SK-N-SH treated with all-trans-retinoic acid at 6 μM for 48 hours (cell line): ENCODE measurements at regions not wholly inside any gene's neighbourhood (a gene's known extent, or its start where the extent isn't known, plus 50 kb on each side); places are given as distances from the start of the nearest gene placed in this dataset.

Source experiments
- ATAC-seq: fragments of 200-7000 bp; cut with Tn5 transposase; 3 replicates; pipeline ENCODE4 v1.9.1; 2020; ENCODE audit warnings: mild to moderate bottlenecking, moderate library complexity
- ARNTL ChIP-seq: fragments of 450-650 bp; formaldehyde crosslinking; IDR thresholded peaks from 2 replicates; pipeline ENCODE4 v1.5.0; 2020; ENCODE audit warnings: low read depth, mild to moderate bottlenecking, moderate library complexity, borderline replicate concordance
- BACH2 ChIP-seq: fragments of 250-450 bp; sonication (Bioruptor Pico); IDR thresholded peaks from 2 replicates; pipeline ENCODE4 v1.9.0; 2021; ENCODE audit warnings: mild to moderate bottlenecking, borderline replicate concordance
- CSDC2 ChIP-seq: fragments of 250-450 bp; sonication (Bioruptor Pico); IDR thresholded peaks from 2 replicates; pipeline ENCODE4 v1.5.0; 2020; ENCODE audit warnings: mild to moderate bottlenecking, moderate library complexity
- ESRRG ChIP-seq: fragments of 250-450 bp; sonication (Bioruptor Pico); IDR thresholded peaks from 2 replicates; pipeline ENCODE4 v1.6.1; 2021; ENCODE audit warnings: mild to moderate bottlenecking
- ISL1 ChIP-seq: fragments of 250-450 bp; sonication (Bioruptor Pico); IDR thresholded peaks from 2 replicates; pipeline ENCODE4 v2.1.2; 2022; ENCODE audit warnings: mild to moderate bottlenecking, moderate library complexity
- OSR1 ChIP-seq: fragments of 250-450 bp; sonication (Bioruptor Pico); IDR thresholded peaks from 2 replicates; pipeline ENCODE4 v1.8.0; 2022; ENCODE audit warnings: moderate library complexity, mild to moderate bottlenecking, inconsistent platforms
- PPARA ChIP-seq: fragments of 250-450 bp; sonication (Bioruptor Pico); IDR thresholded peaks from 2 replicates; pipeline ENCODE4 v1.5.0; 2020; ENCODE audit warnings: mild to moderate bottlenecking, borderline replicate concordance
- RARB ChIP-seq: fragments of 250-450 bp; sonication (Bioruptor Pico); IDR thresholded peaks from 2 replicates; pipeline ENCODE4 v1.8.0; 2021; ENCODE audit warnings: mild to moderate bottlenecking, moderate library complexity
- SNAI2 ChIP-seq: fragments of 250-450 bp; sonication (Bioruptor Pico); IDR thresholded peaks from 2 replicates; pipeline ENCODE4 v1.5.0; 2020; ENCODE audit warnings: mild to moderate bottlenecking, moderate library complexity
- TCF4 ChIP-seq: fragments of 250-450 bp; sonication (Bioruptor Pico); IDR thresholded peaks from 2 replicates; pipeline ENCODE4 v1.8.0; 2021; ENCODE audit warnings: mild to moderate bottlenecking, moderate library complexity, borderline replicate concordance
- TOX ChIP-seq: fragments of 250-450 bp; sonication (Bioruptor Pico); IDR thresholded peaks from 2 replicates; pipeline ENCODE4 v1.8.0; 2021; ENCODE audit warnings: mild to moderate bottlenecking, moderate library complexity, borderline replicate concordance
- ZFP3 ChIP-seq: fragments of 250-450 bp; sonication (Bioruptor Pico); IDR thresholded peaks from 2 replicates; pipeline ENCODE4 v1.5.0; 2020; ENCODE audit warnings: mild to moderate bottlenecking, moderate library complexity
- ZFP30 ChIP-seq: fragments of 450-650 bp; formaldehyde crosslinking; IDR thresholded peaks from 2 replicates; pipeline ENCODE4 v1.5.0; 2022; ENCODE audit warnings: mild to moderate bottlenecking, moderate library complexity
- ZNF565 ChIP-seq: fragments of 450-650 bp; formaldehyde crosslinking; conservative IDR thresholded peaks from 2 replicates; pipeline ENCODE4 v1.5.0; 2020; ENCODE audit warnings: low read depth, mild to moderate bottlenecking, moderate library complexity
- ZNF70 ChIP-seq: fragments of 450-650 bp; formaldehyde crosslinking; IDR thresholded peaks from 2 replicates; pipeline ENCODE4 v1.5.0; 2020; ENCODE audit warnings: mild to moderate bottlenecking, moderate library complexity
- ZNF8 ChIP-seq: fragments of 450-650 bp; formaldehyde crosslinking; IDR thresholded peaks from 2 replicates; pipeline ENCODE4 v1.5.0; 2020; ENCODE audit warnings: mild to moderate bottlenecking, moderate library complexity
- TF ChIP-seq, protein P1 (sequence below): fragments of 250-450 bp; sonication (Bioruptor Pico); IDR thresholded peaks from 2 replicates; pipeline ENCODE4 v1.5.1; 2021; ENCODE audit warnings: mild to moderate bottlenecking, moderate library complexity
- TF ChIP-seq, protein P2 (sequence below): fragments of 250-450 bp; sonication (Bioruptor Pico); IDR thresholded peaks from 2 replicates; pipeline ENCODE4 v1.5.1; 2020; ENCODE audit warnings: low read depth, mild to moderate bottlenecking, moderate library complexity
- TF ChIP-seq, protein P3 (sequence below): fragments of 250-450 bp; sonication (Bioruptor Pico); IDR thresholded peaks from 2 replicates; pipeline ENCODE4 v1.8.0; 2021; ENCODE audit warnings: low read depth, mild to moderate bottlenecking, moderate library complexity, borderline replicate concordance
- TF ChIP-seq, protein P4 (sequence below): fragments of 250-450 bp; sonication (Bioruptor Pico); IDR thresholded peaks from 2 replicates; pipeline ENCODE4 v1.8.0; 2020; ENCODE audit warnings: mild to moderate bottlenecking, moderate library complexity, borderline replicate concordance
- TF ChIP-seq, protein P5 (sequence below): fragments of 250-450 bp; sonication (Bioruptor Pico); IDR thresholded peaks from 2 replicates; pipeline ENCODE4 v1.5.0; 2020; ENCODE audit warnings: mild to moderate bottlenecking, moderate library complexity

DNA sequence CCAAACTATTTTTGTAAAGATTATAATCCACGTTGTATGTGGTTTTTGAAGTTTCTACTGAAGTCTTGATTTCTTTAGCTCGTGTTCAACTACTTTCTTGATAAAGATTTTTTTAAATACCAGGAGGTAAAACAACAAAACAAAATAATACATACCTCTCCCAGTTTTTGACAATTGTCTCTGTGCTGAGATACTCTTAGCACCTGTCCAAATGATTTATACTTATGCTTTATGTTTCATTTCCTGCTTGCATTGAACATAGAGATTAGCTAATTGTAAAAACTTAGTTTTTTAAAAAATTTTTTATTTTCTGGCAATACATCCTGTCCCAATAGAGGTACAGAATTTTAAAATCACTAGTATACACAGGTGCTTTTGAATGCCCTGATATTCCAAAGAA is 506.9 kb upstream of the ADGRB3 start:
- TF ChIP-seq RARB (CRISPR knock-in tag) (no peak), ESRRG (CRISPR knock-in tag) (no peak), ZFP3 (CRISPR knock-in tag) (no peak), ISL1 (no peak), SNAI2 (CRISPR knock-in tag) (no peak), ZNF70 (CRISPR knock-in tag) (no peak), BACH2 (no peak), TCF4 (CRISPR knock-in tag) (no peak), ZNF565 (CRISPR knock-in tag) (no peak), PPARA (CRISPR knock-in tag) (no peak), CSDC2 (CRISPR knock-in tag) (no peak), TOX (CRISPR knock-in tag) (no peak), ZNF8 (no peak), OSR1 (CRISPR knock-in tag) (no peak)
- TF ChIP-seq, protein P1, sequence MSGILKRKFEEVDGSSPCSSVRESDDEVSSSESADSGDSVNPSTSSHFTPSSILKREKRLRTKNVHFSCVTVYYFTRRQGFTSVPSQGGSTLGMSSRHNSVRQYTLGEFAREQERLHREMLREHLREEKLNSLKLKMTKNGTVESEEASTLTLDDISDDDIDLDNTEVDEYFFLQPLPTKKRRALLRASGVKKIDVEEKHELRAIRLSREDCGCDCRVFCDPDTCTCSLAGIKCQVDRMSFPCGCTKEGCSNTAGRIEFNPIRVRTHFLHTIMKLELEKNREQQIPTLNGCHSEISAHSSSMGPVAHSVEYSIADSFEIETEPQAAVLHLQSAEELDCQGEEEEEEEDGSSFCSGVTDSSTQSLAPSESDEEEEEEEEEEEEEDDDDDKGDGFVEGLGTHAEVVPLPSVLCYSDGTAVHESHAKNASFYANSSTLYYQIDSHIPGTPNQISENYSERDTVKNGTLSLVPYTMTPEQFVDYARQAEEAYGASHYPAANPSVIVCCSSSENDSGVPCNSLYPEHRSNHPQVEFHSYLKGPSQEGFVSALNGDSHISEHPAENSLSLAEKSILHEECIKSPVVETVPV (CRISPR knock-in tag): no peak
- TF ChIP-seq, protein P2, sequence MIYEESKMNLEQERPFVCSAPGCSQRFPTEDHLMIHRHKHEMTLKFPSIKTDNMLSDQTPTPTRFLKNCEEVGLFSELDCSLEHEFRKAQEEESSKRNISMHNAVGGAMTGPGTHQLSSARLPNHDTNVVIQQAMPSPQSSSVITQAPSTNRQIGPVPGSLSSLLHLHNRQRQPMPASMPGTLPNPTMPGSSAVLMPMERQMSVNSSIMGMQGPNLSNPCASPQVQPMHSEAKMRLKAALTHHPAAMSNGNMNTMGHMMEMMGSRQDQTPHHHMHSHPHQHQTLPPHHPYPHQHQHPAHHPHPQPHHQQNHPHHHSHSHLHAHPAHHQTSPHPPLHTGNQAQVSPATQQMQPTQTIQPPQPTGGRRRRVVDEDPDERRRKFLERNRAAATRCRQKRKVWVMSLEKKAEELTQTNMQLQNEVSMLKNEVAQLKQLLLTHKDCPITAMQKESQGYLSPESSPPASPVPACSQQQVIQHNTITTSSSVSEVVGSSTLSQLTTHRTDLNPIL: no peak
- TF ChIP-seq, protein P3, sequence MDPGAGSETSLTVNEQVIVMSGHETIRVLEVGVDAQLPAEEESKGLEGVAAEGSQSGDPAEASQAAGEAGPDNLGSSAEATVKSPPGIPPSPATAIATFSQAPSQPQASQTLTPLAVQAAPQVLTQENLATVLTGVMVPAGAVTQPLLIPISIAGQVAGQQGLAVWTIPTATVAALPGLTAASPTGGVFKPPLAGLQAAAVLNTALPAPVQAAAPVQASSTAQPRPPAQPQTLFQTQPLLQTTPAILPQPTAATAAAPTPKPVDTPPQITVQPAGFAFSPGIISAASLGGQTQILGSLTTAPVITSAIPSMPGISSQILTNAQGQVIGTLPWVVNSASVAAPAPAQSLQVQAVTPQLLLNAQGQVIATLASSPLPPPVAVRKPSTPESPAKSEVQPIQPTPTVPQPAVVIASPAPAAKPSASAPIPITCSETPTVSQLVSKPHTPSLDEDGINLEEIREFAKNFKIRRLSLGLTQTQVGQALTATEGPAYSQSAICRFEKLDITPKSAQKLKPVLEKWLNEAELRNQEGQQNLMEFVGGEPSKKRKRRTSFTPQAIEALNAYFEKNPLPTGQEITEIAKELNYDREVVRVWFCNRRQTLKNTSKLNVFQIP (CRISPR knock-in tag): no peak
- TF ChIP-seq, protein P4, sequence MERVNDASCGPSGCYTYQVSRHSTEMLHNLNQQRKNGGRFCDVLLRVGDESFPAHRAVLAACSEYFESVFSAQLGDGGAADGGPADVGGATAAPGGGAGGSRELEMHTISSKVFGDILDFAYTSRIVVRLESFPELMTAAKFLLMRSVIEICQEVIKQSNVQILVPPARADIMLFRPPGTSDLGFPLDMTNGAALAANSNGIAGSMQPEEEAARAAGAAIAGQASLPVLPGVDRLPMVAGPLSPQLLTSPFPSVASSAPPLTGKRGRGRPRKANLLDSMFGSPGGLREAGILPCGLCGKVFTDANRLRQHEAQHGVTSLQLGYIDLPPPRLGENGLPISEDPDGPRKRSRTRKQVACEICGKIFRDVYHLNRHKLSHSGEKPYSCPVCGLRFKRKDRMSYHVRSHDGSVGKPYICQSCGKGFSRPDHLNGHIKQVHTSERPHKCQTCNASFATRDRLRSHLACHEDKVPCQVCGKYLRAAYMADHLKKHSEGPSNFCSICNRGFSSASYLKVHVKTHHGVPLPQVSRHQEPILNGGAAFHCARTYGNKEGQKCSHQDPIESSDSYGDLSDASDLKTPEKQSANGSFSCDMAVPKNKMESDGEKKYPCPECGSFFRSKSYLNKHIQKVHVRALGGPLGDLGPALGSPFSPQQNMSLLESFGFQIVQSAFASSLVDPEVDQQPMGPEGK (CRISPR knock-in tag): no peak
- no peak for ATAC-seq

DNA sequence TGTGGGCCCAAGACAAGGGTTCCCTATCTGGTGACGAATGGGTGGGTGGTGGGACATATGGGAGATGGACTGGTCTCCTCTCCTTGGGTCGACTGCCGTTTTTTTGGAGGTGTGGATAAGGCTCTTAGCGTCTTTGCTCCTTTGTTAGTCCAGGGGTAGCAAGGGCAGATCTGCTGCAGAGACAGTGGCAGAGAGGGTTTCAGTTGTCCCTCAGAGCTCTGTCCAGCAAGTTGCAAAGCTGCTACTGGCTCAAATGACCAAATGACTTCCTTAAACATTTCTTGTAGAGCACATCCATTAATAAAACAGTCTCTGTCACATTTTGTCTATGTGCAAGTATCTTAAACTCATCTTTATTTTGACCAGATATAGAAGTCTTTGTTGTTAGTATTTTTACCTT is 508.0 kb upstream of the ADGRB3 start:
- ATAC-seq: no peak
- TF ChIP-seq, protein P3 (CRISPR knock-in tag): no peak
- TF ChIP-seq ZFP3 (CRISPR knock-in tag) (no peak), TOX (CRISPR knock-in tag) (no peak), ZFP30 (no peak), OSR1 (CRISPR knock-in tag) (no peak)
- TF ChIP-seq, protein P4 (CRISPR knock-in tag): no peak

DNA sequence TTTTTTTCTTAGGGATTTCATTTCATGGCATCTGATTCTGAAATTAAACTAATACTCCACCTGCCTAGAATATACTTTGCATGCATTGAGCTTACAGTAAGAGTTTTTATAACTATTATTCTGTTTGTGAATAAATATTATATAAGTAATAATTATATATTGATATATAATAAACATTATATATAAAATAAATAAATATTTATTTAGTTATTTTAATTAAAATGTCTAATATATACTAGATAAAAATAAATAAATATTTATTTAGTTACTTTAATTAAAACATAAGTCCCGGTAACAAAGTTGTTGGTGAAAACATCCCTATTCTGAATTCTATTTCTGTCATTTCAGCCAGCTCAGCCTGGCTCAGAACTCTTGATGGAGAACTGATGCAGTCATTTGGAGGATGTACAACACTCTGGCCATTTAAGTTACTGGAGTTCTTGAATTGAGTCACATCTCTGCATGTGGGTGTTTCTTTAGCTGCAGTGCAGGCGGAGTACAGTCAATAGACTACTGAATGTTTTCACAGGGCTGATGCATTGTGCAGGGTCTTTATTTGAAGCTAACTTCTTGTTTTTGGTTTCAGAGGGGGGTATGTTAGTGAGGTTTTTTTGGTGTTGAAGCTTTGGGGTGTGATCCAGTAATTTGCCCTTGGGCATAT is 508.9 kb upstream of the ADGRB3 start:
- ATAC-seq: no peak
- TF ChIP-seq, protein P5, sequence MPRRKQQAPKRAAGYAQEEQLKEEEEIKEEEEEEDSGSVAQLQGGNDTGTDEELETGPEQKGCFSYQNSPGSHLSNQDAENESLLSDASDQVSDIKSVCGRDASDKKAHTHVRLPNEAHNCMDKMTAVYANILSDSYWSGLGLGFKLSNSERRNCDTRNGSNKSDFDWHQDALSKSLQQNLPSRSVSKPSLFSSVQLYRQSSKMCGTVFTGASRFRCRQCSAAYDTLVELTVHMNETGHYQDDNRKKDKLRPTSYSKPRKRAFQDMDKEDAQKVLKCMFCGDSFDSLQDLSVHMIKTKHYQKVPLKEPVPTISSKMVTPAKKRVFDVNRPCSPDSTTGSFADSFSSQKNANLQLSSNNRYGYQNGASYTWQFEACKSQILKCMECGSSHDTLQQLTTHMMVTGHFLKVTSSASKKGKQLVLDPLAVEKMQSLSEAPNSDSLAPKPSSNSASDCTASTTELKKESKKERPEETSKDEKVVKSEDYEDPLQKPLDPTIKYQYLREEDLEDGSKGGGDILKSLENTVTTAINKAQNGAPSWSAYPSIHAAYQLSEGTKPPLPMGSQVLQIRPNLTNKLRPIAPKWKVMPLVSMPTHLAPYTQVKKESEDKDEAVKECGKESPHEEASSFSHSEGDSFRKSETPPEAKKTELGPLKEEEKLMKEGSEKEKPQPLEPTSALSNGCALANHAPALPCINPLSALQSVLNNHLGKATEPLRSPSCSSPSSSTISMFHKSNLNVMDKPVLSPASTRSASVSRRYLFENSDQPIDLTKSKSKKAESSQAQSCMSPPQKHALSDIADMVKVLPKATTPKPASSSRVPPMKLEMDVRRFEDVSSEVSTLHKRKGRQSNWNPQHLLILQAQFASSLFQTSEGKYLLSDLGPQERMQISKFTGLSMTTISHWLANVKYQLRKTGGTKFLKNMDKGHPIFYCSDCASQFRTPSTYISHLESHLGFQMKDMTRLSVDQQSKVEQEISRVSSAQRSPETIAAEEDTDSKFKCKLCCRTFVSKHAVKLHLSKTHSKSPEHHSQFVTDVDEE (CRISPR knock-in tag): no peak
- TF ChIP-seq BACH2 (no peak), OSR1 (CRISPR knock-in tag) (no peak), PPARA (CRISPR knock-in tag) (no peak), RARB (CRISPR knock-in tag) (no peak), ARNTL (CRISPR knock-in tag) (no peak)
- TF ChIP-seq, protein P2: no peak
- TF ChIP-seq, protein P1 (CRISPR knock-in tag): no peak
